DMS114 treated with DMSO at 0.1 percent for 48 hours (cell line): ENCODE measurements at regions not wholly inside any gene's neighbourhood (a gene's known extent, or its start where the extent isn't known, plus 50 kb on each side); places are given as distances from the start of the nearest gene placed in this dataset.
"Not testable (repeated sequence)": the region's sequence is repeated elsewhere in the genome, so short reads cannot be mapped to it uniquely, and the experiment has no call there.

Source experiments
- DNase-seq: peaks from one replicate; lab custom pipeline; 2025; ENCODE audit not compliant: unreplicated experiment; lab: John Stamatoyannopoulos, UW

GRCh38 chr3:72270072-72270681 is 485.2 kb upstream of the PROK2 start:
- no peak for DNase-seq

GRCh38 chr3:72269475-72269874 is 484.5 kb upstream of the PROK2 start:
- DNase-seq, result no peak

- DNase-seq, result not testable (repeated sequence)
Observed at GRCh38 chr3:72266921-72267524, 482.1 kb upstream of the PROK2 start.

- DNase-seq, result no peak
Observed at GRCh38 chr3:72266016-72266370, 481.0 kb upstream of the PROK2 start.

- DNase-seq, result no peak
Observed at GRCh38 chr3:72265256-72266015, 480.5 kb upstream of the PROK2 start.

- DNase-seq, result no peak
Observed at GRCh38 chr3:72263223-72263990, 478.5 kb upstream of the PROK2 start.

- DNase-seq, result no peak
Observed at GRCh38 chr3:72262736-72263135, 477.8 kb upstream of the PROK2 start.

GRCh38 chr3:72261566-72262564 is 476.9 kb upstream of the PROK2 start:
- DNase-seq, result no peak

- DNase-seq, result no peak
Observed at GRCh38 chr3:72260588-72260910, 475.6 kb upstream of the PROK2 start.

- no peak for DNase-seq
Observed at GRCh38 chr3:72259755-72260587, 475.0 kb upstream of the PROK2 start.

- no peak for DNase-seq
Observed at GRCh38 chr3:72258361-72259141, 473.6 kb upstream of the PROK2 start.

GRCh38 chr3:72257738-72258137 is 472.8 kb upstream of the PROK2 start:
- no peak for DNase-seq

- DNase-seq, result no peak
Observed at GRCh38 chr3:72257203-72257602, 472.3 kb upstream of the PROK2 start.

- DNase-seq, result no peak
Observed at GRCh38 chr3:72256716-72257115, 471.8 kb upstream of the PROK2 start.

- no peak for DNase-seq
Observed at GRCh38 chr3:72255791-72256559, 471.0 kb upstream of the PROK2 start.

- DNase-seq, result no peak
Observed at GRCh38 chr3:72255191-72255590, 470.2 kb upstream of the PROK2 start.

- DNase-seq, result no peak
Observed at GRCh38 chr3:72254483-72254882, 469.5 kb upstream of the PROK2 start.

GRCh38 chr3:72250725-72251124 is 465.8 kb upstream of the PROK2 start:
- DNase-seq, result no peak
